ENCODE measurements at regions not wholly inside any gene's neighbourhood (a gene's known extent, or its start where the extent isn't known, plus 50 kb on each side); places are given as distances from the start of the nearest gene placed in this dataset.

GRCh38 chr17:52827526-52827925 lies 669.0 kb upstream of the CA10 start:
- TF ChIP-seq, protein P1, sequence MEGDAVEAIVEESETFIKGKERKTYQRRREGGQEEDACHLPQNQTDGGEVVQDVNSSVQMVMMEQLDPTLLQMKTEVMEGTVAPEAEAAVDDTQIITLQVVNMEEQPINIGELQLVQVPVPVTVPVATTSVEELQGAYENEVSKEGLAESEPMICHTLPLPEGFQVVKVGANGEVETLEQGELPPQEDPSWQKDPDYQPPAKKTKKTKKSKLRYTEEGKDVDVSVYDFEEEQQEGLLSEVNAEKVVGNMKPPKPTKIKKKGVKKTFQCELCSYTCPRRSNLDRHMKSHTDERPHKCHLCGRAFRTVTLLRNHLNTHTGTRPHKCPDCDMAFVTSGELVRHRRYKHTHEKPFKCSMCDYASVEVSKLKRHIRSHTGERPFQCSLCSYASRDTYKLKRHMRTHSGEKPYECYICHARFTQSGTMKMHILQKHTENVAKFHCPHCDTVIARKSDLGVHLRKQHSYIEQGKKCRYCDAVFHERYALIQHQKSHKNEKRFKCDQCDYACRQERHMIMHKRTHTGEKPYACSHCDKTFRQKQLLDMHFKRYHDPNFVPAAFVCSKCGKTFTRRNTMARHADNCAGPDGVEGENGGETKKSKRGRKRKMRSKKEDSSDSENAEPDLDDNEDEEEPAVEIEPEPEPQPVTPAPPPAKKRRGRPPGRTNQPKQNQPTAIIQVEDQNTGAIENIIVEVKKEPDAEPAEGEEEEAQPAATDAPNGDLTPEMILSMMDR (IDR thresholded peaks at IDR 0.05 in 4 of 5, conservative IDR thresholded peaks at IDR 0.05 in 1 of 5) = no peak
- no peak for TF ChIP-seq POLR2A (IDR thresholded peaks at IDR 0.05)
